Suppressor macrophage treated with lipopolysaccharide for 1 hour (primary cell): ENCODE measurements at regions not wholly inside any gene's neighbourhood (a gene's known extent, or its start where the extent isn't known, plus 50 kb on each side); places are given as distances from the start of the nearest gene placed in this dataset.
"Not testable (repeated sequence)": the region's sequence is repeated elsewhere in the genome, so short reads cannot be mapped to it uniquely, and the experiment has no call there.

Experiments
- DNase-seq, 3 donors: peaks; one replicate each; pipeline ENCODE4 v3.0.0-alpha.2; 2020 to 2022

GRCh38 chr5:126219616-126220015 lies 203.6 kb upstream of the GRAMD2B start:
- no peak for DNase-seq

- DNase-seq, result no peak
These were observed 202.5 kb upstream of the GRAMD2B start for GRCh38 chr5:126220725-126221124.

GRCh38 chr5:126228934-126229333 lies 194.3 kb upstream of the GRAMD2B start:
- DNase-seq, result no peak

- DNase-seq, result no peak
These were observed 190.0 kb upstream of the GRAMD2B start for GRCh38 chr5:126233256-126233655.

- DNase-seq, result no peak
These were observed 188.5 kb upstream of the GRAMD2B start for GRCh38 chr5:126234563-126235195.

GRCh38 chr5:126235628-126236027 lies 187.6 kb upstream of the GRAMD2B start:
- no peak for DNase-seq

- no peak for DNase-seq
These were observed 186.2 kb upstream of the GRAMD2B start for GRCh38 chr5:126236994-126237393.

- DNase-seq, result no peak
These were observed 174.6 kb upstream of the GRAMD2B start for GRCh38 chr5:126248611-126249010.

GRCh38 chr5:126251024-126251423 lies 172.2 kb upstream of the GRAMD2B start:
- no peak for DNase-seq

- no peak for DNase-seq
These were observed 169.8 kb upstream of the GRAMD2B start for GRCh38 chr5:126253406-126253805.

GRCh38 chr5:126263591-126264184 lies 159.5 kb upstream of the GRAMD2B start:
- DNase-seq, result no peak

GRCh38 chr5:126265917-126266316 lies 157.3 kb upstream of the GRAMD2B start:
- no peak for DNase-seq

- DNase-seq, result no peak
These were observed 155.8 kb upstream of the GRAMD2B start for GRCh38 chr5:126267438-126267837.

GRCh38 chr5:126268697-126269315 lies 154.4 kb upstream of the GRAMD2B start:
- DNase-seq, result no peak

GRCh38 chr5:126269511-126269910 lies 153.7 kb upstream of the GRAMD2B start:
- DNase-seq, result no peak

- DNase-seq, result no peak
These were observed 152.1 kb upstream of the GRAMD2B start for GRCh38 chr5:126271141-126271540.

GRCh38 chr5:126274076-126274762 lies 149.0 kb upstream of the GRAMD2B start:
- no peak for DNase-seq

- no peak for DNase-seq
These were observed 148.5 kb upstream of the GRAMD2B start for GRCh38 chr5:126274763-126275125.

- no peak for DNase-seq
These were observed 145.4 kb upstream of the GRAMD2B start for GRCh38 chr5:126277762-126278161.

GRCh38 chr5:126280343-126280742 lies 142.9 kb upstream of the GRAMD2B start:
- no peak for DNase-seq

GRCh38 chr5:126280846-126281245 lies 142.4 kb upstream of the GRAMD2B start:
- no peak for DNase-seq

- DNase-seq, result no peak
These were observed 138.1 kb upstream of the GRAMD2B start for GRCh38 chr5:126284977-126285696.

- not testable (repeated sequence) for DNase-seq
These were observed 127.1 kb upstream of the GRAMD2B start for GRCh38 chr5:126296121-126296520.
